ENCODE measurements at regions not wholly inside any gene's neighbourhood (a gene's known extent, or its start where the extent isn't known, plus 50 kb on each side); places are given as distances from the start of the nearest gene placed in this dataset.

DNA sequence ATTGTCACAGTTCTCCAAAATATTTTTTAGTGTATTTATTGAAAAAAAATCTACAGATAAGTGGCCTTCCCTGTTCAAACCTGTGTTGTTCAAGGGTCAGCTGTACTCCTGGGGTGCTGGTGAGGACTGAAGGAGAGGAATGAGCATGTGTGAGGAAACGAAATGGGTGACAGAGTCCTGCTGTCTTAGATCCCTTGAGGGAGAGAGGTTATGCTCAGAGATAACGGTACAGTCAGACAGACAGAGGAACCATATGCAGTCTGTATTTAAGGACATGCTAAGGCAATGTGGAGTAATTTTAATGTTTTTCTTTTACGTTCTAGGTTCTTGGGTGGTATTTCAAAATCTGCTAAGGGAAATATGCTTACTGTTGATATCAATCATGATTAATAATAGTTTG, 352.9 kb upstream of the RGS6 start:
- Histone ChIP-seq H3K36me3 (no peaks in the 10 kb centered on the region), H3K4me3 (no peak overlapping the region), H3K4me1 (peaks cover 0 to 6% (median 2%) of the 10 kb centered on the region in 4 donors), H3K27me3 (no peaks in the 10 kb centered on the region), H3K27ac (no peak overlapping the region), H3K9me3 (no peaks in the 10 kb centered on the region)
- TF ChIP-seq POLR2A (IDR thresholded peaks at IDR 0.05): no peak
- TF ChIP-seq, protein P1, sequence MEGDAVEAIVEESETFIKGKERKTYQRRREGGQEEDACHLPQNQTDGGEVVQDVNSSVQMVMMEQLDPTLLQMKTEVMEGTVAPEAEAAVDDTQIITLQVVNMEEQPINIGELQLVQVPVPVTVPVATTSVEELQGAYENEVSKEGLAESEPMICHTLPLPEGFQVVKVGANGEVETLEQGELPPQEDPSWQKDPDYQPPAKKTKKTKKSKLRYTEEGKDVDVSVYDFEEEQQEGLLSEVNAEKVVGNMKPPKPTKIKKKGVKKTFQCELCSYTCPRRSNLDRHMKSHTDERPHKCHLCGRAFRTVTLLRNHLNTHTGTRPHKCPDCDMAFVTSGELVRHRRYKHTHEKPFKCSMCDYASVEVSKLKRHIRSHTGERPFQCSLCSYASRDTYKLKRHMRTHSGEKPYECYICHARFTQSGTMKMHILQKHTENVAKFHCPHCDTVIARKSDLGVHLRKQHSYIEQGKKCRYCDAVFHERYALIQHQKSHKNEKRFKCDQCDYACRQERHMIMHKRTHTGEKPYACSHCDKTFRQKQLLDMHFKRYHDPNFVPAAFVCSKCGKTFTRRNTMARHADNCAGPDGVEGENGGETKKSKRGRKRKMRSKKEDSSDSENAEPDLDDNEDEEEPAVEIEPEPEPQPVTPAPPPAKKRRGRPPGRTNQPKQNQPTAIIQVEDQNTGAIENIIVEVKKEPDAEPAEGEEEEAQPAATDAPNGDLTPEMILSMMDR (IDR thresholded peaks at IDR 0.05): no peak
- ATAC-seq (no peak), DNase-seq (no peak)
- intact Hi-C loops (cut with DNase I): no loop called here
- WGBS (ENCODE audit: insufficient coverage, low coverage, low lambda C conversion rate, missing lambda C conversion rate): 88% methylated on average over 3 of the region's 3 CpGs

DNA sequence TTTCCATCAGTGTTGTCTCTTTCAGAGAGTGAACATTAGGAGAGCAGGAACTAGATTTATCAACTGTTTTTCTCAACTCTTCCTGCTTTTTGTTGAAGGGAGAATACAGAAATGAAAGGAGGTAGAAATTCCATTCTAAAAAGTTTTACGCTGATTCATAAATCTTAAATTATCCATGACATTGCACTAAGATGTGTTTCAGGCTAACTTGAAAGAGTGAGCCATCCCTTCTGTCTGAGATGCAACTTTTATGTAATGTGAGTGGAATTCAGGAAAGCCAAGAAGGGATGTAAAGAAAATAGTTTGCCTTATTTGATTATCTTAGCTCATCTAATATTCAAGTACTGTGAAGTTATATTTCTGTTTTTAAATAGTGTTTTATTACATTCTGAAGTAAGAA, 349.5 kb upstream of the RGS6 start:
- H3K4me1 ChIP-seq: peaks cover 0 to 9% (median 2%) of the 10 kb centered on the region in 4 donors
- TF ChIP-seq POLR2A (IDR thresholded peaks at IDR 0.05): no peak
- TF ChIP-seq, protein P1 (IDR thresholded peaks at IDR 0.05): no peak
- no peak for ATAC-seq
- no peaks in the 10 kb centered on the region for H3K36me3 ChIP-seq
- WGBS (ENCODE audit: insufficient coverage, low coverage, low lambda C conversion rate, missing lambda C conversion rate): 58% methylated on average over 1 of the region's 1 CpG
- DNase-seq: no peak
- no peaks in the 10 kb centered on the region for H3K9me3 ChIP-seq
- intact Hi-C loops (cut with DNase I): no loop called here
- H3K27ac ChIP-seq: no peak overlapping the region
- H3K27me3 ChIP-seq: no peaks in the 10 kb centered on the region
- H3K4me3 ChIP-seq: no peak overlapping the region

DNA sequence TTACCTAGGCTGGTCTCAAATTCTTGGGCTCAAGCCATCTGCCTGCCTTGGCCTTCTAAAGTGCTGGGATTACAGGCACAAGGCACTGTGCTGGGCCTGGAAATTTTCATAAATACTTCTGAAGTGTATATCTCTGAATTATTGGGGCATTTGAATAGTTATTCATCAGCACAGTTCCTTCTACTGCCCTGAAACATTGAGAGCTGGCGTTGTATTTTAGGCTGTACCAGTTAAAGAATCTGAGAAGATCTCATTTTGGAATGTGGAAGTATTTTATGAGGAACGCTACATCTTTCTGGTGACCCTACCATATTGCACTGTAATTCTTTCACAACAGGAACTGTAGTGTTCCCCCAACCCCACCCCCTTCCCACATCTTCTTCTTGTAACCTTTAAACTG, 349.0 kb upstream of the RGS6 start:
- no peak overlapping the region for H3K27ac ChIP-seq
- TF ChIP-seq, protein P1 (IDR thresholded peaks at IDR 0.05): no peak
- no peak for TF ChIP-seq POLR2A (IDR thresholded peaks at IDR 0.05)
- no peaks in the 10 kb centered on the region for H3K9me3 ChIP-seq
- ATAC-seq (peak; percentile 25 to 48 (median 40)), DNase-seq (no peak)
- no peaks in the 10 kb centered on the region for H3K27me3 ChIP-seq
- no peaks in the 10 kb centered on the region for H3K36me3 ChIP-seq
- H3K4me1 ChIP-seq: peaks cover 0 to 9% (median 2%) of the 10 kb centered on the region in 4 donors
- no peak overlapping the region for H3K4me3 ChIP-seq
- intact Hi-C loops (cut with DNase I): no loop called here
- WGBS (ENCODE audit: insufficient coverage, low coverage, low lambda C conversion rate, missing lambda C conversion rate): 79% methylated on average over 2 of the region's 2 CpGs

DNA sequence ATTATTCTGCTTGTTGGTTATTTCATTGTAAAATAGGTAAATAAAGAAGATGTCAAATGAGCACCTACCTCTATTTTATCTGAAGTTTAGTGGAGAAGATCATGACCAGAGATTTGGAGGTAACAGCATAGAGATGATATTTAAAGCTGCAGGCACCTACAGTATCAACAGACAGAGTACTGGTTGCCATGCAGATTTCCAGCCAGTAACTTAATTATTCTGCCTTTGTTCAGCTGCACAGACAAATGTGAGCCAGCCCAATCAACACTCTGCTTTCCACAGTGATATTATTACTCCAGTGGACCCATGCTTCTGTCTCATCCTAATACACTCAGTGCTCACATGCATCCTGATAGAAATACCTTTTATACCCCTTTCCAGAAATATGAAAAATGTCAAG, 348.5 kb upstream of the RGS6 start:
- DNase-seq (no peak), ATAC-seq (no peak)
- H3K27me3 ChIP-seq: no peaks in the 10 kb centered on the region
- H3K4me3 ChIP-seq: no peak overlapping the region
- no peaks in the 10 kb centered on the region for H3K9me3 ChIP-seq
- intact Hi-C loops (cut with DNase I): no loop called here
- TF ChIP-seq, protein P1 (IDR thresholded peaks at IDR 0.05): no peak
- TF ChIP-seq POLR2A (IDR thresholded peaks at IDR 0.05): no peak
- no peak overlapping the region for H3K27ac ChIP-seq
- no peaks in the 10 kb centered on the region for H3K36me3 ChIP-seq
- H3K4me1 ChIP-seq: peaks cover 0 to 9% (median 2%) of the 10 kb centered on the region in 4 donors

DNA sequence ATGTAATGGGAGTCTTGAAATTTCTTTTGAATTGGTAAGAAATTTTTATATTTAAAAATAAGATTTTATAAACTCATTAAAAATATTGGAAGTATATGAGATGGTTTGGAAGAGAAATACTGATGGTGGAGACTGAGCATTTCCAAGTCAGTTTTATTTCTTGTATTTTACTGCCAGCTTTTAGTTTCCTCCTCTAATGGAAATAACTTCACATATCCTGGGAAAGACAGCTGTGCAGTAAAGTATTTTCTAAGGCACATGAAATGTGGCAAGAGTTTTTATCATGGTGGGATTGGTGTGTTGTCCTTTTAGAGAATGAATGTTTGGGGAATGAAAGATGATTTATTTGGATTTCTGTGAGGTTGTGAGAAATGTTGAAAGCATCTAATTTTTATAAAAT, 346.9 kb upstream of the RGS6 start:
- no peaks in the 10 kb centered on the region for H3K9me3 ChIP-seq
- H3K27ac ChIP-seq: no peak overlapping the region
- H3K4me1 ChIP-seq: peaks cover 0 to 9% (median 2%) of the 10 kb centered on the region in 4 donors
- no peak for DNase-seq
- H3K36me3 ChIP-seq: no peaks in the 10 kb centered on the region
- ATAC-seq: no peak
- H3K27me3 ChIP-seq: no peaks in the 10 kb centered on the region
- TF ChIP-seq POLR2A (IDR thresholded peaks at IDR 0.05): no peak
- TF ChIP-seq, protein P1 (IDR thresholded peaks at IDR 0.05): no peak
- no peak overlapping the region for H3K4me3 ChIP-seq
- intact Hi-C loops (cut with DNase I): no loop called here

Data from right lobe of liver (tissue), 6 donors.